Activated CD8-positive, alpha-beta memory T cell treated with anti-CD3 and anti-CD28 coated beads for 4 hours (primary cell): ENCODE measurements at regions not wholly inside any gene's neighbourhood (a gene's known extent, or its start where the extent isn't known, plus 50 kb on each side); places are given as distances from the start of the nearest gene placed in this dataset.

Source experiments
- DNase-seq, 2 donors: peaks; one replicate each; pipeline ENCODE4 v3.0.0-alpha.2; 2020; ENCODE audit warnings: low read depth in 2 of 2

DNA sequence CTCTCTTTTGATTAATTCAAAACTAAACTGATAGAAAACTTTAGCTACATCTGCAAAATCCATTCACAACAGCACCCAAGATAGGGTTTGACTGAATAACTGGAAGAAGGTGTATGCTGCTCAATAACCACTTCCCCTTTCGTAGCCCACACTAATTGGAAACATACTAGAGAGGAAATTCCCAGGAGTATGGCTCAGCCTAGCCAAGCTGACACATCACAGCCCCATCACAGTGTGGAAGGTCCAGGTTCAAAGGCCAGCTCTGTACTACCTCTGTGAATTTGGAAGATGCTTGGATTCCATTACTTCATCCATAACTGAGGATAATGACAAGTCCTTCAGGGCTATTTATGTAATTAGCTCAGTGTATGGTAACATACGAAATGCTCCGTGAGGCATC, 185.4 kb downstream of the FBXO15 start:
- DNase-seq, result no peak

DNA sequence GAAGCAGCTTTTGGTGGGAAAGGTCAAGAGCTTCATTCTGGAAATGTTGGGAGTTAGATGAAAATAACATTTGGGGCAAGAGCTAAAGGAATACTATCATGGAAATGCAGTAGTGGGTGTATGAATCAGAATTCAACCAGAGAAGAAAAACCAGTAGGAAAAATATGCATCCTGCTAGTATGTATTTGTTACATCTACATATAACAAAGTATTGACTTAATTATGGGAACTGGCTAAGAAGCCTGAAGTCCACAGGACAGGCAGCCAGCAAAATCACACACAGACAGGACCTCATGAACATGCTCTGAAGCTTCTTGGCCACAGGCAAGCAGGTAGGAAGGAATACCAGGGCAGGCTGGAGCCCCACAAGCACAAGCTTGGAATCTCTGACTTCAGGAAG, 185.8 kb downstream of the FBXO15 start:
- DNase-seq, result no peak

DNA sequence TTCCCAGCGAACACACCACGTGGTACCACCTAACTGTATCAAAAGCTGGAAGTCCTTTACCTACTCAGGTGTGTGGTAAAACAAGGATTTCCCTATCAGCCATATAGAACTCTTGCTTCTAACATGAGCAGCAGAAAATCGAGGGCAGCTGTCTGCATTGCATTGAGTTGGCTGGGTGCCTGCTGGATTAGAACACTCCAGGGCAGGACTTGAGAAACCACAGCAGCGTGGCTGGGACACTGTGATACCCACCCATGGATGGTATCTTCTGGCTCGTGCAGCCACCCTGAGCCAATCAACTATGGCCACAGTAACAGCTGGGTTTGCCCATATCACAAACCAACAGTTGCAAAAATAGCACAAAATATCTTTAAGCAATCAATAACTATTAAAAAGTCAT, 188.3 kb downstream of the FBXO15 start:
- DNase-seq, result no peak

DNA sequence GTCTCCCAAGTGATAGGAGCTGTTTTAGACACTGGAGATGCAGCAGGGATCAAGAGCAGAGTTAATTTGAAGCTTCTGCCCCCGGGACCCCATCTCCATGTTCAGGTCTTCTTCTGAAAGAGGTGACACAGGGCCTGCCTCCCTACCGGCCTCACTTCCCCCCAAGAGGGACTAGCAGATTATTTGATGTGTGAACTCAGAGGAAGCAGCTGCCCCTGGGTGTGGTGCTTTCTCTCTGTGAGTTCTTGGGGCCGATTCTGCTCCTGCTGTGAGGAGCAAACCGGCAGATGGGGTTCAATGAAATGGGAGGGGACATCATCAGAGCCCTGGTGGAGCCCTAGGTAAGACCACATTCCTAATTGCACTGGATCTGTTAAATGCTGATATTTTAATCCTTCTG, 193.4 kb downstream of the FBXO15 start:
- DNase-seq, result no peak

DNA sequence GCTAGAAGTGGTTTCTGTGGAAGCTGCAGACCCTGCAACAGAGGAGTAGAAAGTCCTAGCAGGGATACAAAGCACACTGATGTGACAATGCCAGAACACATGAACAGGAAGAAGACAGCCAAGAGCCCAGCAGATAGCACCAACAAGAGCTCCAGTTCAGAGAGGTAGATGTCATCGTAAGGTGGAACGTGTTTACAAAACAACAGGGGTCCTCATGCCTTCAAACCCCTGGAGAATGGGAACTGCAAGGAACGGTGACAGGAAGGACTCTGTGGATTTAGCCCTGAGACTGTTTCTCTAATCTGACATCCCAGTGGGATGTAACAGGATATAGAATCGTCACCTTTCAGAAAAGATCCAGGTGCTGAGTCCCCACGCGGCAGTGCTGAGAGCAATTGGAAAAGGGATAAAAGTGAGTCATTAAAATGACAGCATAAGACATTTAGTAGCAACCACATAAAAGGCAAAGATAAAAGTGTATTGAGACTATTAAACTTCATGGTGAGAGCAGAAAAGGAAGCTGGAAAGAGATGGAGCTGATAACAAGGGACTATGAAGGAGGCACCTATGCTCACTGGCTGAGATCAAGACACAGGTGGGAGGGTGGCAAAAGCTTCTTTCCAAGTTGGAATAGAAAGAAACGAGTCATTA, 195.2 kb downstream of the FBXO15 start:
- DNase-seq, result no peak

DNA sequence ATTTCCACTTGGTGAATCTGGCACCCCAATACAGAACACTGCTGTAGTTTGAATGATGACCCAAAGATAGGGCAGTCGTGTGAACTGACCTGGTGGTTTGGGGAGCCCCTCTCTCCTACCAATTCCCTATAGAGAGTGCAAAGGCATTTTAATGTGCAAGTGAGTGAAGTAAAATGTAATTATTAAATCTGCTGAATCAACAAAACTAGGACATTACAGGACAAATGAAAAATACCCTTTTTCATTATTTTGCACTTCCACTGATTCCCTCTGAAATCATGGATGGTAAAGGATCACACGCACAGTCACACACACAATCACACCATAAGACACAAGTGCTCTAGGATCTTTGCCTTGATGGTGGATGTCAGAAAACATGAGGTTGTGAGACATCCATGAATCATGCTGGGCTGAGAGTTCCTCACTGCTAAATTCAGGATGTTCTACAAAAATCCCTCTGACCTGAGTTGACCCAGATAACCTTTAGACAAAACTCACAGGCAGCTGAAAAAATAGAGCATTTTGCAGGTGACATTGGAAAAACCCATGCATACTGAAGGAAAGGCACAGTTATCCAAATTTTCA, 197.4 kb downstream of the FBXO15 start:
- DNase-seq, result no peak

DNA sequence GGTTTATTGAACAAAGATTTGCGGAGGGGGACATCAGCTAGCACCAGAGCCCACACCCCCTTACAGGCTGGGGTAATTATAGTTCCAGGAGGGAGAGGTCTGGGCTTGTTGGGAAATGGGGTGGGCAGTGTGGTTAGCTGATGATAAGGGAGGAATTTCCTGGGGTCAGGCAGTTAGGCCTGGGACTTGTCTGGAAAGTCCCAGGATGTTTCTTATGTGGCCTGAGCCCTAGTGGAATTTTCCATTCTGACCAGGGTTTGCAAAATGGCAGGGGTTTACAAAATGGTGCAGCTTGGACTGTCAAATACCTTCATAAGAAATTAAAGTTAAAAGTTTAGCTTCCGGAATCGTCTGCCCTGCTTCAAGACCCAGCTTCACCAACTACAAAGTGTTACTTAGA, 199.1 kb downstream of the FBXO15 start:
- DNase-seq, result no peak

DNA sequence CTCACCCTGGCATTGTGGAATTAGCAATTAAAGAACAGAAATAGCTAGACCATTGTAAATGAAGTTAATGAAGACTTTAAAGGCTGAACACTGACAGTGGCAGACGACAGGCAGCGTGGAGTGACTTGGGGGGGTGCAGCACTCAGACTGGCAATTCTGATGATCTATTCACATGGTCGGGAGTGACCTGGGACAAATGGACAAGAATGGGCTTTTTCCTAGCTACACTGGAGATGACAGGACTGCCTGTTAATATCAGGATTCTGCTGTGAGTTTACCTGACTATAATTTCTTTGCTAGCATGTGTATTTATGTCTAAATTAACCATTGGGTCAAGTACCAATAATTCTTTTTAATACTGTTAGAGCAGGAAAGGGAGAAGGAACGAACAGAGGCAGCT, 199.6 kb downstream of the FBXO15 start:
- DNase-seq, result no peak

DNA sequence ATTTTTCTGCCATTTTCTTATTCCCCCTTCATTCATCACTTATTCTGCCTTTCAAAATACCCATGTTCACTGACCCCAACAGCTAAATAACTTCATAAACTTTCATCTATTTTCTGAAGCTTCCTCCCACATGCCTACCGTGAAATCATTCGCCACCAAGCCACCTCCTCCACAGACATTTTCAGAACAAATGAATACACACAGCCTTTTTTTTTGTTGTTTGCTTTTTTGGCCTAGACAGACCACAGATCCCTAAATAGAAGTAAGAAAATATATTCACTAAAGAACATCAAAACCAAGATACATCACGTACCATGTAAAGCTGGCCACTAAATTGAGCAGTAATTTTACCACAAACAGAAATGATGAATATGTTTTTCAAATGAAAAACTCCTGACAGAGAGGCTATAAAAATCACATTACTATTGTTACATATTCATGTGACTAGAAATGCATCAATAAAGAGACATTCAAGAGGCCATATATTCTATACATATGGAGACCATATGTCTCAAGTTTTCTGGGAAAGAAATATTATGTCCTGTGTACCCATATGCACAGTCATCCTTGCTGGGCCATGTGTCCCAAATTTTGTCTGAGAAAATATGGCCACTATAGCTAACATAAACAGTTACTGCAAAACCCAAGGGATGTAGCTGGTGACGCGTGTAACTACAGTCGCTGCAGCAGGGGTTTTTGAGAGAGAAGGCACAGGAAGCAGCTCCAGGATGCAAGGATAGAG, 200.3 kb downstream of the FBXO15 start:
- DNase-seq, result no peak

DNA sequence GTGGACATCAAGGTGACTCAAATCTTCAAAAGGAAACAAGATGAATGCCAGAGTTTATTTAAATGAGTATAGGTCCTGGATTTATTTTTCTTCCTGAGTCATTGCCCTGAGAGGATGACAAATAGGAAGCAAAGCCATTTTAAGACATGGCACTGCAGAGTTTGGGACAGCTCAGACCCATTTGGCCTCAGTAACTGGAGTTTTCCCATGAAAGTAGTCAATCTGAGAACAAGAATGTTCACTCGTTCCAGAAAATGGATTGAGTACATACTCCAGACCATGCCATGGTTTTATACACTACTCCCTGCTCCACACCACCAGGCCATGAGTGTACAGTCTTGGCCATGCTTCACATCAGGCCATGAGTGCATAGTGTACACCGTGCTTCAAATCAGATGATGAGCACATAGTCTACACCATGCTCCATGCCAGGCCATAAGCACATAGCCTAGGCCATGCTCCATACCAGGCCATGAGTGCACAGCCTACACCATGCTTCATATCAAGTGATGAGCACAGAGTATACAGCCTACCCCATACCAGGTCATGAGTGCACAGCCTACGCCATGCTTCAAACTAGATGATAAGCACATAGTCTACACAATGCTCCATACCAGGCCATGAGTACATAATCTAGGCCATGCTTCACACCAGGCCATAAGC, 202.4 kb downstream of the FBXO15 start:
- no peak for DNase-seq

DNA sequence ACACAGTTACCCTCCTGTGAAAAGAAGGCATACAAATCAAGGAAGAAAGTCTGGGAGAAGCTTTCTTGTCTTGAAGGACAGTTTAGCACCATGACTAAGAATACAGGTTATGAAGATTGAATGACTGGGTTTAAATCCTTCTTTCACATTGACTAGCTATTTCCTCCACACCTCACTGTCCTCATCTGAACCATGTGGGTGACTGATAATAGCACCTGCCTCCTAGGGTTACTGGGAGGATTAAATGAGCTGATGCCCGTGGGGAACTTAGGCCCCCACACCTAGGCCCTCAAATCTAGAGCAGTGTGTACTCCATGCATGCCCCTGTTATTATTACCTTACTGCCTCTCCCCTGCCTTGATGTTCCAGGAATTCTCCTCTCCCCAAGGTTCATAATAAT, 202.9 kb downstream of the FBXO15 start:
- DNase-seq, result no peak

DNA sequence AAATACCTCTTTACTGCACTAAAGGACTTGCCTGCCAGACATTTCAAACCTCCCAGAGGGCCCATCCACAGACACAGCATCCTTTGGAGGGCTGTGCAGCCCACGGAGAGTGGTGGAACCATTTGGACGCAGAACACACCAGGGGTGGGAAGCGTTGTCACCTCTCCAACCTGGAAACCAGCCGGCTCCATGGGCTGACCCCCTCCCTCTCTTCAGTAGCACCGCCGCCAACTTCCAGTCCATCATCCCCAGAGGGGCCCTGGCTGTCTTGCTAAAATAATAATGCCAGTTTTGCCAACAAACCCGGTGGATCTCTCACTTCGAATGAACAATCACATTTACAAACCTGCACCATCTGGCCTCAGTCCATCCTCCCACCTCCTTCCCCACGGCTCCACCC, 203.9 kb downstream of the FBXO15 start:
- DNase-seq, result no peak

DNA sequence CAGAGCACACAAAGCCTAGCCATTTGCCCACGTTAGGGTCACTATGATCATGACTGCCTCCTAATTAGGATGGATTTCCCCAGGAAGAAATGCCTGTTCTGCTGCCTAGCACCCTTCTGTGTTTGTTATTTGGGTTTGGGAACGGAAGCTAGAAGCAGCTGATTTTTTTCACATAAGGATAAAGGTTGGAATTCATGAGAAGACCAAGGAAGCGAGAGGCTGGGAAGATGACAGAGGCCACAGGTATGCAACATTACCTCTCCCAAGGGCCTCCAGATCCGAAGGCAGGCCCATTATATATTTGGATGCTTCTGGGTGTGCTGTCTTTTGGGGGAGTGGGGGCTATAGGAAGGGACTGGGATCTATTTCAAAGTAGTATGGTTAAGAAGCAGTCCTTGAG, 204.7 kb downstream of the FBXO15 start:
- no peak for DNase-seq

DNA sequence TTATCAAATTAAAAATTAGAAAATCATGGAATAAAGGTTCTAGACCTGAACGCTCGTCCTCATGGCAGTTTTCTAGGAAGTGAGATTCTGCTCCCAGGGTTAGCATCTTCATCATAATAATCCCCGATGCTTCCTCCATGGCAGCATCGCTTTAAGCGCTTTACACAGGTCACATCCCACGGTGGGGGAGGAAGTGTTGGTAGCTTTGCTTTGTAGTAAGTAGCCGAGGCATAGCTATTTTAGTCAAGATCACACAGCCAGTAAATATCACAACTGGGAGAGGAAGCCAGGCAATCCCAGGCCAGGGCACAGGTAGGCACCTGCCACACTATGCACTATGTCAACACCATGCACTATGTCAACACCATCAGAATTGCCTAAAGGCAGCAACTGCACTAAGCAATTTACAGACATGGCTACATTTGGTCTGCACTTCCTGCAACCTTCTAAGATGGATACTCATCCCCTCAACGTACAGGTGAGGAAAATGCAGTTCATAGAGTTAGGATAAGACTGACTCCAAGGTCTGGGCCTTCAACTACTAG, 205.5 kb downstream of the FBXO15 start:
- no peak for DNase-seq

DNA sequence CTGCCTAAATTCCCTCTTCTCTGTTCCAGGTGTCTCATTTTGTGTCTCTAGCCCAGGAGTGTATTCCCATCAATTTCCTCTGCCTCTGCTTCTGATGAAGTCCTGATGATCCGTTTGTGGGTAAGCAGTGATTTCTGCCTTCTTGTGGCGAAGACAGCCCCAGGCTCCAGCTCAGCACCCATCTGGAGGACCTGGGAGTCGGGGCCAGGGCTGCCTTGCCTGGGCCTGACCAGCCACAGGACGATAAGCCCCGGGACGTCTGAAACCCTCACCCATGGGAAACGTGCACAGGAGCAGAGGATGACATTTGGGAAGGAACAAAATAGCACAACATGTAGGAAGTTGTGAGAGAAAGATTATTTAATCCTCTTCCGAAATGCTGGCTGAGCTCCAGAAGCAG, 206.9 kb downstream of the FBXO15 start:
- no peak for DNase-seq

DNA sequence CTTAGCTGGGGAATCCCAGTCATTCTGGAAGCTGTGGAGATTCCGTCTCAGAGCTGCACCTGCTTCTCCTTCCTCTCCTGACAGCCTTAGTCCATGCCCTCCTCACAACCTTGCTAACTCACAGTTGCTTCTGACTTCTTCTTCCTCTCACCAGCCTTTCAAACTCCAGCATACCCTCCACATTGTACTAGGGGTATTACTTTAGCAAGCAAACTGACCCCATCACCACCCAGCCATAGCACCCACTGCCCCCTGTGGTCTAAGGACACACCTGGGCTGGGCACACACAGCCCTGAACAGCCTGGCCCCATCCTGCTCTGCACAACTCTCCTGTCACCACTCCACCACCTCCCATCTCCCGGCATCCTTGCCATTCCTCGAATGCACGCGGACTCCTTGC, 208.2 kb downstream of the FBXO15 start:
- DNase-seq, result no peak

DNA sequence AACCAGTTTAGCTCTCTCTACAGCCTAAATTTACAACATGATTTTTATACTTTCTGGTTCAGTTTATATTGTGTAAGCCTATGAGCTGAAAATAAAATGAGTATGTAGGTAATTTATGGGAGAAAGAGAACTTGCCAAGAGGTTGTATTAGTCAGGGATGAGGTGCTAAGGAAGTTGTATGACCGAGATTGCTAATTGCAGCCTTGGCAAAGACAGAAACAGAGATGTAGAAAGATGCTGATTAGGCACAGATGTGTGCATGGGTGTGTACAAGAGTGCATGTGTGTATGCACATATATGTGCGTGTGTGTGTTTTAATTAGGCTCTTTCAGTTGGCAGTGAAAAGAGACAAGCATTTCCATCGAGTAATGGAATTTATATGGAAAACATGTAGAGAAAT, 213.9 kb downstream of the FBXO15 start:
- no peak for DNase-seq

DNA sequence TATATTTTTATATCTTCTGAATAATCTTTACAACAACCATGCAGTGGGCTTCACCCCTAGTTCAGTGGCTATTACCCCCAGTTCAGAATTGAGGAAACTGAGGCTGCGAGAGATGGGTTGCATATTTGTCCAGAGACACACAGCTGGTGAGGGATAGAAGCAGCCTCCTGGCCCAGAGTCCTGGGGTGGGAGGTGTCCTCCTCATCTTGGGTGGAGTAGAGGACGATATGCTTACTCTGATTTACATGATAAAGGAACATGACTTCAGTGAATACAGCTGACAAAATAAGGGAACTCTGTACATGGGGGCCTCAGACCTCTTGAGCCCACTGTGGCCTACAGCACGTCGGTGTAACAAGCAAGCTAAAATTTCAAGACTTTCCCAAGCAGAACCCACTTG, 214.7 kb downstream of the FBXO15 start:
- DNase-seq, result no peak

DNA sequence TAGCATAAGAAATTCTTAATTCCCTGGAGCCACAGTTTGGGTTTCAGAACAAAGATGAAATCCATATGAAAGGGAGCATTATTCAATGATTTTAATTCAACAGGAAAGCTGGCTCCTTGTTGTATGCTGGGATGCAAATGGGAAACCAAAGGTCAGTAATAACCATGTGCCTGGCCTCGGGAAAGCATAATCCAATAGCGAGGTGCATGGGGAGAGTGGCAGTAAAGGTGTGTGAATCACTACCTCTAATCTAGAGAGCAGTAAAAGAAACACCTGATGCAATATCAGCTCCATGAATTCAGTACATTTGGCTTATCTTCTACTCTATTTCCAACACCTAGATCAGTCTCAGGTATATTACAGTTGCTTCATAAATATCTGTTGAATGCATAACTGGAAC, 220.1 kb downstream of the FBXO15 start:
- no peak for DNase-seq

DNA sequence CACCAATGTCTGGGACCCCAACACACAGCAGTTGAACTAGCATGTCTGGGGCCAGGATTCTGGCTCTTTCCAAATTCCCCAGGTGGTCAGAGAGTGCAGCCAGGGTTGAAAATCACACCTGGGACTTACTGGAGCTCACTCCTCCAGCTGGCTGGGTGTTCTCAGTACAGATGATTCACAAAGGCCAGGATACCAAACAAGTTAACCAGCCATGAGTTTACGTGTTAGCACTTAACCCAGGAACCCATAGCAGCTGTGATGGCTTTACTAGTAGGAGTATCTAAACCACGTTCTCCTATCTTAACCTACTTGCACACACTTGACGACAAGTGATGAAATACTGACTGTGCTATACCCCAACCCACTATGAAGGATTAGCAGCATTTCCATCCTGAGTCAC, 222.8 kb downstream of the FBXO15 start:
- no peak for DNase-seq

DNA sequence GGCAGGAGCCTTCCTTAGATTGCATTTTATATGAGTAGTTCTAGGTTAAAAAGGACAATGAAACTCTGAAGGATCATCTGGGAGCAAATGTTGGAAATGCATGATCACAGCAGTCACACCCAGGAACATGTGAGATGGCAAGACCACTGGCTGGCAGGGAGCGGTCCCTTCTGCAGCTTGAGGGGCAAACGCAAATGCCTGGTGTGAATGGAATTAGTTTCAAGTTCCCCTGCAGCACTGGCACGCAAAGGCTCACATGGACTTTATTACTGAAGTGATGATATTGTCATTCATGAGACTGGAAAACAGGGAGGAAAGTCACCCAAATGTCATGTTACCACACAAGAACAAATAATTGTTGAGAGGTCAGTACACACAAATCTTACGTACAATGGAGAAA, 223.3 kb downstream of the FBXO15 start:
- DNase-seq, result no peak

DNA sequence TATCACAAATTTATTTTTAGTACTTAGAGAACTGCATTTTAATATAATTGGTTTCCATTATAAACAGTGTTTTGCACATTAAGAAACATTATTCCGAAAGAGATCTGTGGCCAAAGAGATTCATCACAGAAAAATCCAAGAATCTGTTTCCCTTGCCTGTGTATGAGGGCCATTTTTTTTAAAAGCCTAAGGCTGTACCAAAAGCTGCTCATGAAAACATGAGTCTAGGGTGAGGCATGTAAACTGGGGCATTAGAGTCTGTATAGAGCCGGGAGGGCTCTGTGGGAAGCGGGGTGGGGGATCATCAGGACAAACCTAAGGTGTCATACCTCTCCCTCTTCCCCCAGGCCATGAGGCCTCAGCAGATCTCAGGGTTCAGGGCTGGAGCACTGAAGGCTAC, 223.8 kb downstream of the FBXO15 start:
- no peak for DNase-seq

DNA sequence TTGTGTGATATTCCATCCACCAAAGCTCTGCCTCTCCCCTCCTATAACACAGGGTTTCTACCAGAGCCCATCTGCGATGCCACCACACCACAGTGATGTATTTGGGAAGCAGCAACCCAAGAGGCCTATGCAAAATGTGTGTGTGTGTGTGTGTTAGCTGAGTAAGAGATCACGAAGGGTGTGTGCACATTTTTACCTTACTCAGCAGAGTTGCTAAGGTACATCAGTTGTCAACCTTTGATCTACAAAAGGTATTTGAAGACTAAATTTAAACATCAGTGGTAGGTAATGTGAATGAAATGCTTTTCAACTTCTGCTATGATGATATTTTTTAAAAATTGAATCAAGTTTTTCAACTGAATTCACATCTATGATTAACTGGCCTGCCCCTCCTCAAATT, 227.6 kb downstream of the FBXO15 start:
- DNase-seq, result no peak
